Uterus (tissue), 3 donors: ENCODE measurements at regions not wholly inside any gene's neighbourhood (a gene's known extent, or its start where the extent isn't known, plus 50 kb on each side); places are given as distances from the start of the nearest gene placed in this dataset.

Experiments
- DNase-seq, 2 donors: peaks; one replicate each; pipeline ENCODE4 v3.0.0-alpha.2; 2019 to 2020
- H3K27ac ChIP-seq, 2 donors: fragments of 200-600 bp; sonication (generic); 1 replicate in 1 of 2; 2 replicates in 1 of 2; pipeline ENCODE4 v1.5.1; 2016 to 2018
- H3K27me3 ChIP-seq, 2 donors: fragments of 200-600 bp; sonication (generic); one replicate each; pipeline ENCODE4 v1.5.1; 2018 to 2019; ENCODE audit warnings: control low read depth in 1 of 2
- H3K36me3 ChIP-seq, 2 donors: fragments of 200-600 bp; sonication (generic); one replicate each; pipeline ENCODE4 v1.5.1; 2019; ENCODE audit warnings: control low read depth in 1 of 2
- H3K4me1 ChIP-seq, 2 donors: fragments of 200-600 bp; sonication (generic); one replicate each; pipeline ENCODE4 v1.5.1; 2018 to 2019; ENCODE audit warnings: control low read depth in 1 of 2
- H3K4me3 ChIP-seq, 2 donors: fragments of 200-600 bp; sonication (generic); 1 replicate in 1 of 2; 2 replicates in 1 of 2; pipeline ENCODE4 v1.5.1; 2018 to 2019; ENCODE audit warnings: mild to moderate bottlenecking in 1 of 2
- H3K9me3 ChIP-seq, 2 donors: fragments of 200-600 bp; sonication (generic); one replicate each; pipeline ENCODE4 v1.5.1; 2019; ENCODE audit warnings: control low read depth in 1 of 2
- CTCF ChIP-seq, 4 experiments: fragments of 200-600 bp in 2 of 4; fragments of 450-650 bp in 2 of 4; sonication (generic) in 2 of 4; IDR thresholded peaks; one replicate each; pipeline ENCODE4 v1.5.1; 2016 to 2019; ENCODE audit warnings: antibody characterized with exemption in 4 of 4, mild to moderate bottlenecking in 2 of 4, moderate library complexity in 1 of 4
- POLR2A ChIP-seq, 2 donors: fragments of 450-650 bp; IDR thresholded peaks; one replicate each; pipeline ENCODE4 v1.6.1; 2016; ENCODE audit warnings: antibody characterized with exemption in 2 of 2, mild to moderate bottlenecking in 1 of 2, moderate library complexity in 1 of 2
- intact Hi-C: fragments of 100-400 bp; cut with DNase I; formaldehyde crosslinking; loops from one replicate; pipeline ENCODE4 v1.15.1; 2023; ENCODE audit warnings: low total_unique reads
- donor health status: DM: yes; HTN: yes; CAD: no.

- no peak for TF ChIP-seq POLR2A (IDR thresholded peaks at IDR 0.05)
- no peak for TF ChIP-seq CTCF (IDR thresholded peaks at IDR 0.05)
- Histone ChIP-seq H3K36me3 (no peaks in the 10 kb centered on the region), H3K4me3 (no peak overlapping the region), H3K9me3 (no peaks in the 10 kb centered on the region), H3K27ac (no peak overlapping the region), H3K27me3 (no peaks in the 10 kb centered on the region), H3K4me1 (no peaks in the 10 kb centered on the region)
- intact Hi-C loops = no loop called here
- no peak for DNase-seq
Observed at GRCh38 chr11:24351179-24351578, 145.7 kb upstream of the LUZP2 start.

- Histone ChIP-seq H3K27ac (no peak overlapping the region), H3K4me1 (no peaks in the 10 kb centered on the region), H3K27me3 (no peaks in the 10 kb centered on the region), H3K36me3 (no peaks in the 10 kb centered on the region), H3K9me3 (no peaks in the 10 kb centered on the region), H3K4me3 (no peak overlapping the region)
- intact Hi-C loops = no loop called here
- no peak for DNase-seq
- TF ChIP-seq POLR2A (IDR thresholded peaks at IDR 0.05) (no peak), CTCF (IDR thresholded peaks at IDR 0.05) (no peak)
Observed at GRCh38 chr11:24356501-24356900, 140.4 kb upstream of the LUZP2 start.

DNA sequence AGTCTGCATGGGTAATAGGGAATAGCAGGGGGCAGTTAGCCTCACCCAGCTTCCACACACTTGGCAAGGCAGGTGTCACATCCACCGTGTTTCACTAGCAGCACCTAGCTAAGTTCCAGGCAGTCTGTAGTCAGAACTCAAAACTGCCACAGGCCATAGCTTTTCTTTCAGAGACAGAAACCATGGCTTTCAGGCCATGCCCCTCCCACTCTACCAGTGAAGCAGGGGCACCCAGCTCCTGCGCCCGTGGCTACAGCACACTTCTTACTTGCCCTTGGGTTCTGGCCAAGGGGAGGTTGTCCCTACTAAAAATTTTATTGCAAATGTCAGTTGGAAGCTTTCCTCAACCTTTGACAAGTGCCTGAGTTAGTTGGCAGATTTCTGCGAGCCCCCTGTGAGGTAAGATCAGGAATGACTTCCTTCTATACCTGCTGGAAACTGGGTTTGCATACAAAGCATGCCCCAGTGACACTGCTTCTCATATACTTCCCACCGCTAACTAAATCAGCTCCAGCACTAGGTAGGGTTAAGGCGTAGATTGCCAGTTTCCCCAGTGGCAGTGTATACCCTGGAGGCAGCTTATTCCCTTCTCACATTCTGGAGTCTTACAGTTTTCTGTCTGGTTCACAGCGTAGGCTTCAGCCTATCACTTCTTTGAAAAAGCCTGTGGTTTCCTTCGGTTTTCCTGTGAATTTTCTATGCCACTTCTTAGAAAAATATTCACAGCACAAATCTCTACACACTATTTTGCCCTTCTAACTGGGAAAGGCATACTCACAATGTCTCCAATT is 139.0 kb upstream of the LUZP2 start:
- TF ChIP-seq CTCF (IDR thresholded peaks at IDR 0.05) (no peak), POLR2A (IDR thresholded peaks at IDR 0.05) (no peak)
- Histone ChIP-seq H3K27ac (no peak overlapping the region), H3K4me1 (no peaks in the 10 kb centered on the region), H3K9me3 (no peaks in the 10 kb centered on the region), H3K36me3 (no peaks in the 10 kb centered on the region), H3K27me3 (no peaks in the 10 kb centered on the region), H3K4me3 (no peak overlapping the region)
- no peak for DNase-seq
- intact Hi-C loops = no loop called here

DNA sequence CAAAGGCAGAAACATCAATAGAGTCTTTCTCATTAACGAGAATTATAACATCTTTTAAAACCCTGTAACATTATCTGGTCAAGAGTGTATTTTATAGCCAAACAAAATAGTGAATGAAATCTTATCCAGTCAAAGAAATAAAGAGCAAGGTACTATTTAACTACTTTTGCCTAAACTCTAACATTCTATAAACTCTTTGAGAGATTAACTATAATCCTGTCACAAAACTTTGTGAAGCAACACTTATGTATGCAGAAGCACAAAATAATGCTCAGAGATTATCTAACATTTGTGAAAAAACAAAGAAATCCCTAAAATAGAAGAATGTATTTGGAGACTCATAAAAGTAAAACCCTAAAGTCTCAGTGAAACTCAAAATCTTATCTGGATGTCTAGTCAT is 124.4 kb upstream of the LUZP2 start:
- H3K27ac ChIP-seq = no peak overlapping the region
- no peaks in the 10 kb centered on the region for H3K4me1 ChIP-seq
- H3K4me3 ChIP-seq = no peak overlapping the region
- TF ChIP-seq CTCF (IDR thresholded peaks at IDR 0.05) = no peak
- no peak for TF ChIP-seq POLR2A (IDR thresholded peaks at IDR 0.05)
- H3K27me3 ChIP-seq = no peaks in the 10 kb centered on the region
- intact Hi-C loops = no loop called here
- no peaks in the 10 kb centered on the region for H3K36me3 ChIP-seq
- no peak for DNase-seq
- no peaks in the 10 kb centered on the region for H3K9me3 ChIP-seq

DNA sequence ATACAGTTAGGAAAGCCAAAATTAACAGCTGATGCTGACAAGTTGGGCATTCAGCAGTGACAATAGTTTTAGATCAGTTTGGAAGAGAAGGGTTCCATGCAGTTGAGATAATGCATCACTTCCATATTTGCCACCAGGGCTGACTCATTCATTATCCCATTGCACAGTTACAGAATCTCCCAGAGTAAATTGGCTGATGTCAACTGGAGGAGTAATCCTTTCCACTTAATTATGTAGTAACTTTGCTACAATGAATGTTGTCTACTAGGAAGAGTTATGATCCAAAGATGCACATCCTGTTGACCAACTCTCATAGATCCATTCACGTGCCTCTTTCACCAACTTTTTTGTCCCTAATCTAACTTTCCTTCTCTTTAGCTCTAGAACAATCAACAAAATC is 123.3 kb upstream of the LUZP2 start:
- Histone ChIP-seq H3K9me3 (no peaks in the 10 kb centered on the region), H3K27me3 (no peaks in the 10 kb centered on the region), H3K27ac (no peak overlapping the region), H3K4me1 (no peaks in the 10 kb centered on the region), H3K4me3 (no peak overlapping the region), H3K36me3 (no peaks in the 10 kb centered on the region)
- intact Hi-C loops = no loop called here
- DNase-seq = no peak
- TF ChIP-seq POLR2A (IDR thresholded peaks at IDR 0.05) (no peak), CTCF (IDR thresholded peaks at IDR 0.05) (no peak)
